Inflammatory macrophage treated with lipopolysaccharide for 1 hour (primary cell): ENCODE measurements at regions not wholly inside any gene's neighbourhood (a gene's known extent, or its start where the extent isn't known, plus 50 kb on each side); places are given as distances from the start of the nearest gene placed in this dataset.
"Not testable (repeated sequence)": the region's sequence is repeated elsewhere in the genome, so short reads cannot be mapped to it uniquely, and the experiment has no call there.

Experiments
- DNase-seq, 2 donors: peaks; one replicate each; pipeline ENCODE4 v3.0.0-alpha.2; 2020 to 2022

GRCh38 chr6:169099411-169100202, 154.0 kb downstream of the THBS2 start:
- no peak for DNase-seq

- not testable (repeated sequence) for DNase-seq
Measured at GRCh38 chr6:169098651-169099050, 155.0 kb downstream of the THBS2 start.

- DNase-seq: no peak
Measured at GRCh38 chr6:169098116-169098515, 155.5 kb downstream of the THBS2 start.

- DNase-seq: no peak
Measured at GRCh38 chr6:169097381-169097959, 156.2 kb downstream of the THBS2 start.

- DNase-seq: no peak
Measured at GRCh38 chr6:169096388-169096787, 157.3 kb downstream of the THBS2 start.

GRCh38 chr6:169095153-169095552, 158.5 kb downstream of the THBS2 start:
- no peak for DNase-seq

- no peak for DNase-seq
Measured at GRCh38 chr6:169094552-169094950, 159.1 kb downstream of the THBS2 start.

GRCh38 chr6:169093770-169094551, 159.7 kb downstream of the THBS2 start:
- no peak for DNase-seq

GRCh38 chr6:169093066-169093723, 160.5 kb downstream of the THBS2 start:
- no peak for DNase-seq

- no peak for DNase-seq
Measured at GRCh38 chr6:169092375-169092774, 161.3 kb downstream of the THBS2 start.

GRCh38 chr6:169090514-169091127, 163.0 kb downstream of the THBS2 start:
- DNase-seq: not testable (repeated sequence)

- DNase-seq: no peak
Measured at GRCh38 chr6:169088762-169089161, 164.9 kb downstream of the THBS2 start.

- no peak for DNase-seq
Measured at GRCh38 chr6:169087443-169088041, 166.1 kb downstream of the THBS2 start.

- not testable (repeated sequence) for DNase-seq
Measured at GRCh38 chr6:169086616-169087015, 167.0 kb downstream of the THBS2 start.

GRCh38 chr6:169086020-169086419, 167.6 kb downstream of the THBS2 start:
- no peak for DNase-seq

GRCh38 chr6:169085466-169085865, 168.2 kb downstream of the THBS2 start:
- DNase-seq: no peak

- DNase-seq: not testable (repeated sequence)
Measured at GRCh38 chr6:169084557-169084956, 169.1 kb downstream of the THBS2 start.

- DNase-seq: no peak
Measured at GRCh38 chr6:169084067-169084466, 169.6 kb downstream of the THBS2 start.

- no peak for DNase-seq
Measured at GRCh38 chr6:169083508-169083874, 170.2 kb downstream of the THBS2 start.

- no peak for DNase-seq
Measured at GRCh38 chr6:169082817-169083507, 170.7 kb downstream of the THBS2 start.

- no peak for DNase-seq
Measured at GRCh38 chr6:169082093-169082492, 171.6 kb downstream of the THBS2 start.

- no peak for DNase-seq
Measured at GRCh38 chr6:169081248-169081647, 172.4 kb downstream of the THBS2 start.
